ENCODE measurements at regions not wholly inside any gene's neighbourhood (a gene's known extent, or its start where the extent isn't known, plus 50 kb on each side); places are given as distances from the start of the nearest gene placed in this dataset.

DNA sequence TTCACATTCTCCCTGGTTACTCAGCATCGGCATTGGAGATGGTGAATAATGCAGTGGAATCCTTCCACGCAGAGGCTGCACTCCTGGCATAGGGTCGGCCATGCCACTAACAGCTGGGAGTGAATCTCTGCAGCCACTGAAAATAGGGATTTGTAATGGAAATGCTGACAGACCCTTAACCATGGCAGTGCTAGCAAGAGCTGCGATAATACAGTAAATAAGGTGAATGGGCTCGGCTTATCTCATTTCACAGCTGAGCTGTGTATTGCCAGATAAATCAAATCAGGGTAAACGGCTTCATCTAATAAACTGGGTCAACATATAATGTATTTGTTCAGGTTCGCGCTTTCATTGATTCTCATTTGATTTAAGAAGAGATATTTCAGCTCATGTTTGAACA lies 156.8 kb downstream of the SLC35B3 start:
- TF ChIP-seq, protein P1, sequence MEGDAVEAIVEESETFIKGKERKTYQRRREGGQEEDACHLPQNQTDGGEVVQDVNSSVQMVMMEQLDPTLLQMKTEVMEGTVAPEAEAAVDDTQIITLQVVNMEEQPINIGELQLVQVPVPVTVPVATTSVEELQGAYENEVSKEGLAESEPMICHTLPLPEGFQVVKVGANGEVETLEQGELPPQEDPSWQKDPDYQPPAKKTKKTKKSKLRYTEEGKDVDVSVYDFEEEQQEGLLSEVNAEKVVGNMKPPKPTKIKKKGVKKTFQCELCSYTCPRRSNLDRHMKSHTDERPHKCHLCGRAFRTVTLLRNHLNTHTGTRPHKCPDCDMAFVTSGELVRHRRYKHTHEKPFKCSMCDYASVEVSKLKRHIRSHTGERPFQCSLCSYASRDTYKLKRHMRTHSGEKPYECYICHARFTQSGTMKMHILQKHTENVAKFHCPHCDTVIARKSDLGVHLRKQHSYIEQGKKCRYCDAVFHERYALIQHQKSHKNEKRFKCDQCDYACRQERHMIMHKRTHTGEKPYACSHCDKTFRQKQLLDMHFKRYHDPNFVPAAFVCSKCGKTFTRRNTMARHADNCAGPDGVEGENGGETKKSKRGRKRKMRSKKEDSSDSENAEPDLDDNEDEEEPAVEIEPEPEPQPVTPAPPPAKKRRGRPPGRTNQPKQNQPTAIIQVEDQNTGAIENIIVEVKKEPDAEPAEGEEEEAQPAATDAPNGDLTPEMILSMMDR (IDR thresholded peaks at IDR 0.05; ENCODE audit: partially characterized antibody, unreplicated experiment), result no peak
- H3K4me1 Mint-ChIP-seq (ENCODE audit: low read depth, unreplicated experiment), result peaks cover 28% of the 10 kb centered on the region
- no peak overlapping the region for H3K4me3 Mint-ChIP-seq (ENCODE audit: unreplicated experiment)
- DNase-seq, result no peak
- H3K27me3 Mint-ChIP-seq (ENCODE audit: unreplicated experiment), result no peaks in the 10 kb centered on the region
- H3K27ac Mint-ChIP-seq (ENCODE audit: unreplicated experiment), result peak overlapping the region; percentile 88
- no peaks in the 10 kb centered on the region for H3K36me3 Mint-ChIP-seq (ENCODE audit: unreplicated experiment)
- no peaks in the 10 kb centered on the region for H3K9me3 Mint-ChIP-seq (ENCODE audit: unreplicated experiment)

DNA sequence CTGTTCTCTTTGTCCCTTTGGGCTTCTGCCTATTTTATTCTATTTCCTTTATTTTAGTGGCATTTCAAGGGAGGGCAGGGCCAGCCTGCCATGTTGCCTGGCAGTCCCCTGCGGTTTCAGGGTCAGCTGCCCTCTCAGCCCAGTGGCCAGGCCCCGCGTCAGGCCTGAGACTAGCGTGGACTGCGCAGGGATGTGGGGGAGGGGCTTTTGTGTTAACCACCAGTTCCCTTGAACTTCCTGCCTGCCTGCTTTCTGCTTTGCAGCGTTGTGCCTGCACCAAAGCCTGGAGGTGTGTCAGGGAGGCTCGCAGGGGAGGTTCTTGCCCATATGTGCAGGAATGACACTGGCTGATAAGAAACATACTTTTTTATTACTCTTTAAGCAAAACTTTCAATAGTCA lies 157.6 kb downstream of the SLC35B3 start:
- peaks cover 28% of the 10 kb centered on the region for H3K4me1 Mint-ChIP-seq (ENCODE audit: low read depth, unreplicated experiment)
- H3K27ac Mint-ChIP-seq (ENCODE audit: unreplicated experiment), result no peak overlapping the region
- H3K27me3 Mint-ChIP-seq (ENCODE audit: unreplicated experiment), result no peaks in the 10 kb centered on the region
- no peak overlapping the region for H3K4me3 Mint-ChIP-seq (ENCODE audit: unreplicated experiment)
- no peaks in the 10 kb centered on the region for H3K36me3 Mint-ChIP-seq (ENCODE audit: unreplicated experiment)
- TF ChIP-seq, protein P1 (IDR thresholded peaks at IDR 0.05; ENCODE audit: partially characterized antibody, unreplicated experiment), result no peak
- no peaks in the 10 kb centered on the region for H3K9me3 Mint-ChIP-seq (ENCODE audit: unreplicated experiment)
- no peak for DNase-seq

DNA sequence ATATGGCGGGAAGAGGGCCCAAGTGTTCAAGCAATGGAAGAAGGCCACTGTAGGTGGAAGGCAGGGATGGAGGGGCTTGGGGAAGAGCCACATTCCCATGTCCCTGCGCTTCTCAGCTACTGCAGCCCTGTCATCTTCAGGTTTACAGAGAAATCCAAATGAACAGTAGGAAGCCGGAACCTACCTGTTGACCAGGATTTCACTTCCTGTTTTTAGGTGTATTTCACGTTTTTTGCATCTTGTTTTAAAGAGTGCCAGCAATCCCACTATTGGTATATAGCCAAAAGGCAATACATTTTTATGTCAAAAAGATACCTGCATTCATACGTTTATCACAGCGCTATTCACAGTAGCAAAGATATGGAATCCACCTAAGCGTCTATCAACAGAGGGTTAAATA lies 159.2 kb downstream of the SLC35B3 start:
- Mint-ChIP-seq H3K4me1 (ENCODE audit: low read depth, unreplicated experiment) (peaks cover 28% of the 10 kb centered on the region), H3K36me3 (ENCODE audit: unreplicated experiment) (no peaks in the 10 kb centered on the region), H3K27ac (ENCODE audit: unreplicated experiment) (no peak overlapping the region), H3K27me3 (ENCODE audit: unreplicated experiment) (no peaks in the 10 kb centered on the region), H3K9me3 (ENCODE audit: unreplicated experiment) (no peaks in the 10 kb centered on the region), H3K4me3 (ENCODE audit: unreplicated experiment) (no peak overlapping the region)
- DNase-seq, result no peak
- TF ChIP-seq, protein P1 (IDR thresholded peaks at IDR 0.05; ENCODE audit: partially characterized antibody, unreplicated experiment), result no peak

DNA sequence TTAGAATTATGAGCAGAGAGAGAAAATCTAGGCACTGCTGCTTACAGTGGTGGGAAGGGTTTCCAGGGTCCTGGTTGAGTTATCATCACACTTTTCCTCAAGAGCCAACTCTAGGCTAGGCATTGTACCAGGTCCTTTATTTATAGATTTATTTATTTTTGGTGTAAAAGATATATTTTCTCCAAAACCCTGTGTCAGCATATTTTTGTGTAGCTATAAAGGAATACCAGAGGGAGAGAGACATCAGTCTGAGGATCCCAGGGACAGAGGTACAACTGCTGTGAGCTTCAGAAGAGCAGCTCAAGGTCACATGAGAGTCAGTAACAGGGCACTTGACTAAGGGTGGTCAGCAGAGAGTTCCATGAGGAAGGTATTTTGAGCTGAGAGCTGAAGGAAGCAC lies 159.7 kb downstream of the SLC35B3 start:
- Mint-ChIP-seq H3K36me3 (ENCODE audit: unreplicated experiment) (no peaks in the 10 kb centered on the region), H3K4me1 (ENCODE audit: low read depth, unreplicated experiment) (peaks cover 28% of the 10 kb centered on the region)

DNA sequence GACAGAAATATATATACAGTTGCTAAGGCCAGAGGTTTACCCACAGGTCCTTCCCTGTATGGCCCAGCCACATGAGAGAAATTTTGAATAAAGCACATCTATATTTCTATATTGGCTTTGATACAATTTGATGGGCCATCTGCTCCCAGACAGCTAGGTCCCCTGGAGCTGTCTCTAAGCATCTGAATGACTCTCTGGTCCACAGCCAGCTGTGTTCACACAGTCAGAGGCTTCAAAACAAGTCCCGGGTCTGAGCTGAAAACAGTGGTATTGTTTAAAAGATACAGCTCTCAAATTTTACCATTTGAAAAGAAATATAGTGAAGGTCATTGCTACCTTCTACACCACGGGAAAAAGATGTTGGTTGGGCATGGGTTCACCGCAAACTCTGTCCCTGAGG lies 161.1 kb downstream of the SLC35B3 start:
- Mint-ChIP-seq H3K4me1 (ENCODE audit: low read depth, unreplicated experiment) (peaks cover 16% of the 10 kb centered on the region), H3K27ac (ENCODE audit: unreplicated experiment) (no peak overlapping the region), H3K4me3 (ENCODE audit: unreplicated experiment) (no peak overlapping the region), H3K27me3 (ENCODE audit: unreplicated experiment) (no peaks in the 10 kb centered on the region), H3K36me3 (ENCODE audit: unreplicated experiment) (no peaks in the 10 kb centered on the region), H3K9me3 (ENCODE audit: unreplicated experiment) (no peaks in the 10 kb centered on the region)
- DNase-seq, result no peak
- TF ChIP-seq, protein P1 (IDR thresholded peaks at IDR 0.05; ENCODE audit: partially characterized antibody, unreplicated experiment), result no peak

More for the DNA sequence above, 159.7 kb downstream of the SLC35B3 start:
- H3K27me3 Mint-ChIP-seq (ENCODE audit: unreplicated experiment), result no peaks in the 10 kb centered on the region
- TF ChIP-seq, protein P1 (IDR thresholded peaks at IDR 0.05; ENCODE audit: partially characterized antibody, unreplicated experiment), result no peak
- no peak for DNase-seq
- no peaks in the 10 kb centered on the region for H3K9me3 Mint-ChIP-seq (ENCODE audit: unreplicated experiment)
- H3K27ac Mint-ChIP-seq (ENCODE audit: unreplicated experiment), result no peak overlapping the region
- no peak overlapping the region for H3K4me3 Mint-ChIP-seq (ENCODE audit: unreplicated experiment)

Measured in glutamatergic neuron (in vitro differentiated cells).